Stomach (tissue), 8 donors: ENCODE measurements at regions not wholly inside any gene's neighbourhood (a gene's known extent, or its start where the extent isn't known, plus 50 kb on each side); places are given as distances from the start of the nearest gene placed in this dataset.

Experiments
- DNase-seq, 2 donors: peaks; one replicate each; pipeline versions ENCODE4 v3.0.0 to v3.0.0-alpha.2; 2013 to 2019
- H3K27ac ChIP-seq, 5 donors: fragments of 200-600 bp in 4 of 5; sonication (generic) in 4 of 5; one replicate each; pipeline ENCODE4 v1.5.1; 2013 to 2019; ENCODE audit warnings: mild to moderate bottlenecking in 1 of 5, moderate library complexity in 1 of 5
- H3K27me3 ChIP-seq, 3 donors: fragments of 200-600 bp; sonication (generic); one replicate each; pipeline ENCODE4 v1.5.1; 2017 to 2019; ENCODE audit warnings: mixed run types in 1 of 3
- H3K36me3 ChIP-seq, 4 donors: fragments of 200-600 bp; sonication (generic); 1 replicate in 3 of 4; 2 replicates in 1 of 4; pipeline ENCODE4 v1.5.1; 2016 to 2019
- H3K4me1 ChIP-seq, 4 donors: fragments of 200-600 bp; sonication (generic); one replicate each; pipeline ENCODE4 v1.5.1; 2016 to 2019
- H3K4me3 ChIP-seq, 4 donors: fragments of 200-600 bp; sonication (generic) in 3 of 4; one replicate each; pipeline ENCODE4 v1.5.1; 2016 to 2019; ENCODE audit warnings: mild to moderate bottlenecking in 1 of 4
- H3K9me3 ChIP-seq, 4 donors: fragments of 200-600 bp; sonication (generic); one replicate each; pipeline ENCODE4 v1.5.1; 2016 to 2019
- EP300 ChIP-seq: sonication (generic); formaldehyde crosslinking; IDR thresholded peaks from one replicate; pipeline ENCODE4 v1.6.1; 2017; ENCODE audit warnings: antibody characterized with exemption
- POLR2A ChIP-seq, 4 donors: fragments of 450-650 bp; IDR thresholded peaks; one replicate each; pipeline ENCODE4 v1.6.1; 2016; ENCODE audit warnings: antibody characterized with exemption in 4 of 4, control low read depth in 2 of 4, mild to moderate bottlenecking in 1 of 4, moderate library complexity in 1 of 4
- POLR2AphosphoS5 ChIP-seq, 3 donors: sonication (generic); formaldehyde crosslinking; IDR thresholded peaks; one replicate each; pipeline ENCODE4 v1.6.1; 2016; ENCODE audit warnings: antibody characterized with exemption in 3 of 3
- WGBS, 5 donors: extraction: QIAGEN DNeasy Blood & Tissue Kit in 3 of 5; methylation state at CpG; one replicate each; pipeline versions ENCODE4 v1.1.5 to v1.1.7; 2013 to 2018; 5-methylcytosine and 5-hydroxymethylcytosine counted together
- intact Hi-C: fragments of 100-400 bp; cut with DNase I; formaldehyde crosslinking; loops from one replicate; pipeline ENCODE4 v1.15.1; 2023; ENCODE audit warnings: low total_unique reads
- TF ChIP-seq, protein P1 (sequence below), 7 experiments: fragments of 450-650 bp in 4 of 7; fragments of 200-600 bp in 3 of 7; sonication (generic) in 3 of 7; IDR thresholded peaks; one replicate each; pipeline ENCODE4 v1.5.1; 2016 to 2019; ENCODE audit warnings: antibody characterized with exemption in 7 of 7, control low read depth in 2 of 7, mild to moderate bottlenecking in 1 of 7
- donor health status: healthy with polysubstance abuse.
- donor health status: Bipolar disorder and iron deficiency.
- donor health status: healthy.

DNA sequence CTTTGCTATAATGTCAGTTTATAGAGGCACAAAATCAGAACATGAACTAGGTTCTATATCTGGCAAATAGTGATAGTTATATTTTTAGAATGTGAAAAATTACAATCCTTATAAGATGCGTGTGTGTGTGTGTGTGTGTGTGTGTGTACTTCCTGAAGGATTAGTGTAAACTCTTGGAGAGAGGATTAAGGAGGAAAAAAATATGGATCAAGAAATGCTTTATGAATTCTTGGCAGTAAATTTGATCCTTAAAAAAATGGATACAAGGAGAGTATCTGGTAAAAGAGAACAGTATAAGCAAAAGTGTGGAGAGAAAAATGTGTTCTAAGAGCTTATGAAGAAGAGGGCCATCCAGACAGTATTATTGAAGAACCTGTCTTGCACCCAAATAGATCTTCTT lies 484.3 kb downstream of the ADRA2A start:
- Histone ChIP-seq H3K4me1 (no peaks in the 10 kb centered on the region), H3K4me3 (no peak overlapping the region), H3K27me3 (peaks cover 0 to 4% (median 0%) of the 10 kb centered on the region in 3 donors), H3K9me3 (no peaks in the 10 kb centered on the region), H3K36me3 (no peaks in the 10 kb centered on the region), H3K27ac (no peak overlapping the region)
- intact Hi-C loops, result no loop called here
- DNase-seq, result no peak
- TF ChIP-seq, protein P1, sequence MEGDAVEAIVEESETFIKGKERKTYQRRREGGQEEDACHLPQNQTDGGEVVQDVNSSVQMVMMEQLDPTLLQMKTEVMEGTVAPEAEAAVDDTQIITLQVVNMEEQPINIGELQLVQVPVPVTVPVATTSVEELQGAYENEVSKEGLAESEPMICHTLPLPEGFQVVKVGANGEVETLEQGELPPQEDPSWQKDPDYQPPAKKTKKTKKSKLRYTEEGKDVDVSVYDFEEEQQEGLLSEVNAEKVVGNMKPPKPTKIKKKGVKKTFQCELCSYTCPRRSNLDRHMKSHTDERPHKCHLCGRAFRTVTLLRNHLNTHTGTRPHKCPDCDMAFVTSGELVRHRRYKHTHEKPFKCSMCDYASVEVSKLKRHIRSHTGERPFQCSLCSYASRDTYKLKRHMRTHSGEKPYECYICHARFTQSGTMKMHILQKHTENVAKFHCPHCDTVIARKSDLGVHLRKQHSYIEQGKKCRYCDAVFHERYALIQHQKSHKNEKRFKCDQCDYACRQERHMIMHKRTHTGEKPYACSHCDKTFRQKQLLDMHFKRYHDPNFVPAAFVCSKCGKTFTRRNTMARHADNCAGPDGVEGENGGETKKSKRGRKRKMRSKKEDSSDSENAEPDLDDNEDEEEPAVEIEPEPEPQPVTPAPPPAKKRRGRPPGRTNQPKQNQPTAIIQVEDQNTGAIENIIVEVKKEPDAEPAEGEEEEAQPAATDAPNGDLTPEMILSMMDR (IDR thresholded peaks at IDR 0.05), result no peak
- no peak for TF ChIP-seq POLR2AphosphoS5 (IDR thresholded peaks at IDR 0.05)
- TF ChIP-seq POLR2A (IDR thresholded peaks at IDR 0.05), result no peak
- TF ChIP-seq EP300, result no peak
- WGBS, 5 donors, result 42 to 61% (median 51%) methylated on average over 1 of the region's 1 CpG

DNA sequence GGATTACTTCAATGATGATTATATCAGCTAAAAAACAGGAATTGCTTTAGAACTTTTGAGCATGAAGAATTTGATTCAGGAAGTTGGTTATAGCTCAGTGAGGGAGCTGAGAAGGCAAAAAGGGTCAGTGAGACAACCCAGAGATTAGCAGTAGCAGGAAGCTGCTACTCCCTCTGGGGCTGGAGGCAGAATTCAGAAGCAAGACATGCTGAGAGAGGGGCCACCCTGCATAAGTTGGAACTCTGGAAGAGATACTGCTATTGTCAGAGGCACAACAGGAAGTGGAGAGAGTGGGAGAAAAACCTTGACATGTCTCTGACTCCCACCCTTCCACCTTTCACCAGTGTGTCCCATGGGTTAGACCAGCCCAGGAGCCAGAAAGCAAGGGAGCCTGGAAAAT lies 488.7 kb downstream of the ADRA2A start:
- no peaks in the 10 kb centered on the region for H3K9me3 ChIP-seq
- no peaks in the 10 kb centered on the region for H3K36me3 ChIP-seq
- H3K27me3 ChIP-seq, result peaks cover 0 to 4% (median 0%) of the 10 kb centered on the region in 3 donors
- no peak for DNase-seq
- H3K27ac ChIP-seq, result no peak overlapping the region
- no peaks in the 10 kb centered on the region for H3K4me1 ChIP-seq
- TF ChIP-seq POLR2AphosphoS5 (IDR thresholded peaks at IDR 0.05), result no peak
- no peak for TF ChIP-seq EP300
- TF ChIP-seq POLR2A (IDR thresholded peaks at IDR 0.05), result no peak
- TF ChIP-seq, protein P1 (IDR thresholded peaks at IDR 0.05), result no peak
- H3K4me3 ChIP-seq, result no peak overlapping the region
- intact Hi-C loops, result no loop called here

DNA sequence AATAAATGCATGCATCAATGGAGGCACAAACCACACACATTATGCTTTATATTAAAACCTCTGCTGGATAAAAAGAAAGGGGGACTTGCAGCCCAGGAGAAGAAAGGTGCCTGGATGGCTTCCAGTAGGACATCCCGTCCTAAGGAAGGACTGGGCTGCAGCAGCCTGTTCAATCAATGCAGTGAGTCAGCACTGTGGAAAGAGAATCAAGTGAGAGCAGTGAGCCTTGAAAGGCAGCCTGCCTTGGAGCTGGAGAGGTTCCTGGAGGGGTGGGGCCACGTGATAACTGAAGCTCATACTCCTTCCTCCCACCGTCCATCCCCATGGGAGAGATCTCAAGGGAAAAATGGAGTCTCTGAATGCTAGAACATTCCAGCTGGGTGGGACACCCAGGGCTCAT lies 501.2 kb downstream of the ADRA2A start:
- no peaks in the 10 kb centered on the region for H3K36me3 ChIP-seq
- DNase-seq, result no peak
- TF ChIP-seq POLR2AphosphoS5 (IDR thresholded peaks at IDR 0.05) (no peak), EP300 (no peak), POLR2A (IDR thresholded peaks at IDR 0.05) (no peak)
- TF ChIP-seq, protein P1 (IDR thresholded peaks at IDR 0.05), result no peak
- no peaks in the 10 kb centered on the region for H3K4me1 ChIP-seq
- H3K27me3 ChIP-seq, result no peaks in the 10 kb centered on the region
- peaks cover 3 to 9% (median 7%) of the 10 kb centered on the region in 4 donors for H3K9me3 ChIP-seq
- H3K4me3 ChIP-seq, result no peak overlapping the region
- 30 to 53% (median 38%) methylated on average over 3 of the region's 3 CpGs for WGBS, 5 donors
- no peak overlapping the region for H3K27ac ChIP-seq
- intact Hi-C loops, result no loop called here

DNA sequence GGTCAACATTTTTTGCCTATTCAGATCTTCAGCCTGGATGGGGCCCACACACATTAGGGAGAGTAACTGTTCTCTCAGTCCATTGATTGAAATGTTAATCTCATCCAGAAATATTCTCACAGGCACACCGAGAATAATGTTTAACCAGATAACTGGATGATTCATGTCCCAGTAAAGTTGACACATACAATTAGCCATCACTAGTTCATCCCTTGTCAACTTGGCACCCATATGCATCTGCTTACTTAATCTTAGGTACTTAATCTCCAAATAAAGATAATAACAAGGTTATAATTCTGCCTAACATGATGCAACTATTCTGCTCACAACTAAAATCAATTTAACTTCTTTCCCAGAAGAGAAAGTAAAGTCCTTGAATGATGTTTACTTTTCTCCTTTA lies 502.6 kb downstream of the ADRA2A start:
- Histone ChIP-seq H3K36me3 (no peaks in the 10 kb centered on the region), H3K27me3 (no peaks in the 10 kb centered on the region), H3K9me3 (no peaks in the 10 kb centered on the region), H3K27ac (no peak overlapping the region), H3K4me3 (no peak overlapping the region), H3K4me1 (no peaks in the 10 kb centered on the region)
- intact Hi-C loops, result no loop called here
- TF ChIP-seq POLR2A (IDR thresholded peaks at IDR 0.05), result no peak
- no peak for TF ChIP-seq POLR2AphosphoS5 (IDR thresholded peaks at IDR 0.05)
- TF ChIP-seq, protein P1 (IDR thresholded peaks at IDR 0.05), result no peak
- TF ChIP-seq EP300, result no peak
- no peak for DNase-seq
- WGBS, 5 donors, result 33 to 52% (median 45%) methylated on average over 1 of the region's 1 CpG
